IMR-90 (cell line): ENCODE measurements at regions not wholly inside any gene's neighbourhood (a gene's known extent, or its start where the extent isn't known, plus 50 kb on each side); places are given as distances from the start of the nearest gene placed in this dataset.

Source experiments
- ATAC-seq: fragments of 200-7000 bp; cut with Tn5 transposase; 2 replicates; pipeline ENCODE4 v1.9.1; 2020; ENCODE audit warnings: low read depth, mild to moderate bottlenecking, moderate library complexity
- BruUV-seq: library from RNA; stranded (reverse); fragments of 400-500 nt; replicated peaks from 2 replicates; lab custom pipeline; 2021; lab: Mats Ljungman, UMichigan
- CTCF ChIA-PET: fragments of 300-600 bp; formaldehyde crosslinking; extraction: SDS; loops from one replicate; lab custom pipeline; 2021; ENCODE audit warnings: antibody characterized with exemption; lab: Yijun Ruan, JAX
- POLR2A ChIA-PET: fragments of 300-600 bp; sonication (Branson Sonifier 250); formaldehyde crosslinking; loops from one replicate; lab custom pipeline; 2022; ENCODE audit warnings: antibody characterized with exemption; ENCODE audit not compliant: unreplicated experiment; lab: Charles Lee
- DNase-seq: peaks from one replicate; pipeline ENCODE4 v3.0.0; 2013
- H2AFZ ChIP-seq: replicated peaks from 2 replicates; pipeline ENCODE3; 2013; ENCODE audit warnings: low read length, mild to moderate bottlenecking; ENCODE audit not compliant: poor library complexity
- H2AK5ac ChIP-seq: 2 replicates; pipeline ENCODE4 v1.6.1; 2013; ENCODE audit warnings: low read depth, low read length, inconsistent platforms
- H2AK9ac ChIP-seq: replicated peaks from 2 replicates; pipeline ENCODE3; 2013; ENCODE audit warnings: mild to moderate bottlenecking, low read depth, low read length, moderate library complexity; ENCODE audit not compliant: poor library complexity
- H2BK120ac ChIP-seq: 2 replicates; pipeline ENCODE4 v1.6.1; 2013; ENCODE audit warnings: low read depth, low read length, inconsistent platforms
- H2BK15ac ChIP-seq: 3 replicates; pipeline ENCODE4 v1.6.1; 2013; ENCODE audit warnings: low read depth, low read length, inconsistent platforms
- H2BK20ac ChIP-seq: 2 replicates; pipeline ENCODE4 v1.6.1; 2013; ENCODE audit warnings: low read depth, mild to moderate bottlenecking, inconsistent platforms, low read length, moderate library complexity
- H2BK5ac ChIP-seq: 2 replicates; pipeline ENCODE4 v1.6.1; 2013; ENCODE audit warnings: mild to moderate bottlenecking, low read depth, low read length, inconsistent platforms; ENCODE audit not compliant: poor library complexity, severe bottlenecking
- H3K14ac ChIP-seq: replicated peaks from 2 replicates; pipeline ENCODE4 v1.6.1; 2013; ENCODE audit warnings: low read depth, low read length, inconsistent platforms
- H3K18ac ChIP-seq: 2 replicates; pipeline ENCODE4 v1.6.1; 2013; ENCODE audit warnings: low read depth, low read length, control low read depth
- H3K23ac ChIP-seq: 2 replicates; pipeline ENCODE4 v1.6.1; 2013; ENCODE audit warnings: low read depth, low read length, inconsistent platforms
- H3K27ac ChIP-seq: 2 replicates; pipeline ENCODE4 v1.5.1; 2013; ENCODE audit warnings: mild to moderate bottlenecking, control low read depth, low read length; ENCODE audit not compliant: insufficient read depth
- H3K27me3 ChIP-seq: 2 replicates; pipeline ENCODE4 v1.6.1; 2013; ENCODE audit warnings: low read length; ENCODE audit not compliant: control insufficient read depth, insufficient read depth
- H3K36me3 ChIP-seq: 2 replicates; pipeline ENCODE4 v1.6.1; 2013; ENCODE audit warnings: low read length, mixed read lengths; ENCODE audit not compliant: control insufficient read depth, insufficient read depth
- H3K4ac ChIP-seq: 2 replicates; pipeline ENCODE4 v1.6.1; 2013; ENCODE audit warnings: low read depth, low read length, inconsistent platforms
- H3K4me1 ChIP-seq: 2 replicates; pipeline ENCODE4 v1.6.1; 2013; ENCODE audit warnings: low read length, mixed read lengths; ENCODE audit not compliant: control insufficient read depth, insufficient read depth
- H3K4me2 ChIP-seq: 2 replicates; pipeline ENCODE4 v1.6.1; 2013; ENCODE audit warnings: low read depth, mild to moderate bottlenecking, control low read depth, low read length, moderate library complexity
- H3K4me3 ChIP-seq: 2 replicates; pipeline ENCODE4 v1.5.1; 2013; ENCODE audit warnings: low read depth, mild to moderate bottlenecking, control low read depth, low read length, moderate library complexity; ENCODE audit not compliant: insufficient read depth
- H3K56ac ChIP-seq: 2 replicates; pipeline ENCODE4 v1.6.1; 2013; ENCODE audit warnings: low read length, inconsistent platforms; ENCODE audit not compliant: insufficient read depth; ENCODE audit errors: extremely low read depth
- H3K79me1 ChIP-seq, 2 experiments: 2 replicates each; pipeline ENCODE4 v1.6.1; 2013; ENCODE audit warnings: low read length in 2 of 2, inconsistent platforms in 1 of 2, low read depth in 1 of 2
- H3K9ac ChIP-seq: 2 replicates; pipeline ENCODE4 v1.6.1; 2013; ENCODE audit warnings: low read depth, low read length, control low read depth
- H3K9me1 ChIP-seq: 2 replicates; pipeline ENCODE4 v1.6.1; 2013; ENCODE audit warnings: low read length, inconsistent platforms; ENCODE audit not compliant: insufficient read depth
- H3K9me3 ChIP-seq: 2 replicates; pipeline ENCODE4 v1.6.1; 2013; ENCODE audit warnings: low read length; ENCODE audit not compliant: control insufficient read depth, insufficient read depth
- H4K20me1 ChIP-seq: 2 replicates; pipeline ENCODE4 v1.6.1; 2013; ENCODE audit warnings: low read length, inconsistent platforms; ENCODE audit not compliant: insufficient read depth
- H4K5ac ChIP-seq: 2 replicates; pipeline ENCODE4 v1.6.1; 2013; ENCODE audit warnings: mild to moderate bottlenecking, low read depth, low read length, control low read depth
- H4K8ac ChIP-seq, 2 experiments: 2 replicates each; pipeline ENCODE4 v1.6.1; 2013; ENCODE audit warnings: low read depth in 2 of 2, low read length in 2 of 2, control low read depth in 1 of 2, inconsistent platforms in 1 of 2
- H4K91ac ChIP-seq: 2 replicates; pipeline ENCODE4 v1.6.1; 2013; ENCODE audit warnings: low read depth, low read length, inconsistent platforms; ENCODE audit not compliant: insufficient read depth
- BHLHE40 ChIP-seq: fragments of 150-350 bp; IDR thresholded peaks from 2 replicates; pipeline ENCODE4 v1.6.1; 2016; ENCODE audit warnings: mild to moderate bottlenecking, low read depth, low read length
- CHD1 ChIP-seq: IDR thresholded peaks from 2 replicates; pipeline ENCODE4 v1.6.1; 2012; ENCODE audit warnings: low read depth, low read length, improper control_type of control experiment
- FOS ChIP-seq: fragments of 150-350 bp; IDR thresholded peaks from 2 replicates; pipeline ENCODE4 v1.6.1; 2016; ENCODE audit warnings: low read depth, low read length
- MAZ ChIP-seq: IDR thresholded peaks from 2 replicates; pipeline ENCODE4 v1.6.1; 2012; ENCODE audit warnings: low read depth, mild to moderate bottlenecking, low read length, improper control_type of control experiment, moderate library complexity, borderline replicate concordance
- POLR2A ChIP-seq: IDR thresholded peaks from 2 replicates; pipeline ENCODE4 v1.6.1; 2012; ENCODE audit warnings: mild to moderate bottlenecking, low read depth, low read length
- SMC3 ChIP-seq: fragments of 150-350 bp; IDR thresholded peaks from 2 replicates; pipeline ENCODE4 v1.6.1; 2016; ENCODE audit warnings: low read depth, mild to moderate bottlenecking, antibody characterized with exemption, low read length, moderate library complexity
- WGBS, 2 experiments: methylation state at CpG; one replicate each; pipeline versions ENCODE4 v1.1.5 to v1.1.7; 2013; ENCODE audit warnings: missing lambda C conversion rate in 2 of 2; ENCODE audit not compliant: insufficient read length in 1 of 2; ENCODE audit errors: extremely low coverage in 2 of 2; 5-methylcytosine and 5-hydroxymethylcytosine counted together
- dilution Hi-C: fragments of 300-500 bp; cut with HindIII; formaldehyde crosslinking; loops from one replicate; pipeline ENCODE4 v1.14.3; 2018; ENCODE audit warnings: low sequenced_read_pairs; ENCODE audit not compliant: unreplicated experiment
- in situ Hi-C: fragments of 300-500 bp; cut with MboI; formaldehyde crosslinking; loops from 3 replicates; pipeline ENCODE4 v1.14.3; 2019; ENCODE audit warnings: low sequenced_read_pairs, inconsistent platforms, mixed read lengths
- intact Hi-C: fragments of 100-400 bp; cut with micrococcal nuclease; formaldehyde crosslinking; loops from 2 replicates; pipeline ENCODE4 v1.10.0; 2022
- TF ChIP-seq, protein P1 (sequence below): conservative IDR thresholded peaks from 2 replicates; pipeline ENCODE4 v1.5.1; 2012; ENCODE audit warnings: mild to moderate bottlenecking, low read depth, low read length, improper control_type of control experiment
- TF ChIP-seq, protein P2 (sequence below): fragments of 150-350 bp; IDR thresholded peaks from 2 replicates; pipeline ENCODE4 v1.6.1; 2017; ENCODE audit warnings: mild to moderate bottlenecking, antibody characterized with exemption, low read length, low read depth

GRCh38 chr4:114495471-114495928, 103.1 kb upstream of the UGT8 start:
- Histone ChIP-seq H3K9ac (no peak overlapping the region), H2BK15ac (no peak overlapping the region), H2AK5ac (no peak overlapping the region), H3K36me3 (no peaks in the 10 kb centered on the region), H3K4ac (no peak overlapping the region), H4K5ac (no peak overlapping the region), H4K91ac (no peak overlapping the region), H3K9me1 (no peaks in the 10 kb centered on the region), H3K23ac (no peak overlapping the region), H3K79me1 (no peaks in the 10 kb centered on the region), H3K18ac (no peak overlapping the region), H3K4me3 (no peak overlapping the region), H2AK9ac (no peak overlapping the region), H2BK120ac (no peak overlapping the region), H4K20me1 (no peaks in the 10 kb centered on the region), H3K14ac (no peak overlapping the region), H3K27me3 (no peaks in the 10 kb centered on the region), H2BK20ac (no peak overlapping the region), H3K4me2 (no peak overlapping the region), H2BK5ac (no peak overlapping the region), H4K8ac (no peak overlapping the region), H3K9me3 (no peaks in the 10 kb centered on the region), H3K56ac (no peak overlapping the region), H2AFZ (no peak overlapping the region), H3K4me1 (no peaks in the 10 kb centered on the region), H3K27ac (no peak overlapping the region)
- CTCF ChIA-PET, result no interaction called here
- POLR2A ChIA-PET, result no interaction called here
- in situ Hi-C loops, result no loop called here
- DNase-seq (no peak), ATAC-seq (no peak)
- intact Hi-C loops, result no loop called here
- no TSS peak for BruUV-seq
- 60% methylated on average over 1 of the region's 8 CpGs; no CpG with 5 or more reads in 1 of the 2 experiments for WGBS, 2 experiments
- TF ChIP-seq CHD1 (no peak), BHLHE40 (no peak), FOS (no peak), MAZ (no peak), SMC3 (no peak), POLR2A (no peak)
- TF ChIP-seq, protein P1, sequence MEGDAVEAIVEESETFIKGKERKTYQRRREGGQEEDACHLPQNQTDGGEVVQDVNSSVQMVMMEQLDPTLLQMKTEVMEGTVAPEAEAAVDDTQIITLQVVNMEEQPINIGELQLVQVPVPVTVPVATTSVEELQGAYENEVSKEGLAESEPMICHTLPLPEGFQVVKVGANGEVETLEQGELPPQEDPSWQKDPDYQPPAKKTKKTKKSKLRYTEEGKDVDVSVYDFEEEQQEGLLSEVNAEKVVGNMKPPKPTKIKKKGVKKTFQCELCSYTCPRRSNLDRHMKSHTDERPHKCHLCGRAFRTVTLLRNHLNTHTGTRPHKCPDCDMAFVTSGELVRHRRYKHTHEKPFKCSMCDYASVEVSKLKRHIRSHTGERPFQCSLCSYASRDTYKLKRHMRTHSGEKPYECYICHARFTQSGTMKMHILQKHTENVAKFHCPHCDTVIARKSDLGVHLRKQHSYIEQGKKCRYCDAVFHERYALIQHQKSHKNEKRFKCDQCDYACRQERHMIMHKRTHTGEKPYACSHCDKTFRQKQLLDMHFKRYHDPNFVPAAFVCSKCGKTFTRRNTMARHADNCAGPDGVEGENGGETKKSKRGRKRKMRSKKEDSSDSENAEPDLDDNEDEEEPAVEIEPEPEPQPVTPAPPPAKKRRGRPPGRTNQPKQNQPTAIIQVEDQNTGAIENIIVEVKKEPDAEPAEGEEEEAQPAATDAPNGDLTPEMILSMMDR, result no peak
- TF ChIP-seq, protein P2, sequence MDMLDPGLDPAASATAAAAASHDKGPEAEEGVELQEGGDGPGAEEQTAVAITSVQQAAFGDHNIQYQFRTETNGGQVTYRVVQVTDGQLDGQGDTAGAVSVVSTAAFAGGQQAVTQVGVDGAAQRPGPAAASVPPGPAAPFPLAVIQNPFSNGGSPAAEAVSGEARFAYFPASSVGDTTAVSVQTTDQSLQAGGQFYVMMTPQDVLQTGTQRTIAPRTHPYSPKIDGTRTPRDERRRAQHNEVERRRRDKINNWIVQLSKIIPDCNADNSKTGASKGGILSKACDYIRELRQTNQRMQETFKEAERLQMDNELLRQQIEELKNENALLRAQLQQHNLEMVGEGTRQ, result no peak
- dilution Hi-C loops, result no loop called here
